Endothelial cell of umbilical vein (primary cell): ENCODE measurements at regions not wholly inside any gene's neighbourhood (a gene's known extent, or its start where the extent isn't known, plus 50 kb on each side); places are given as distances from the start of the nearest gene placed in this dataset.

Experiments used
- BruUV-seq: library from RNA; stranded (reverse); fragments of 400-500 nt; replicated peaks from 2 replicates; lab custom pipeline; 2021; lab: Mats Ljungman, UMichigan
- CTCF ChIA-PET: fragments of 300-600, 350-600 bp; sonication (Branson Sonifier 250); formaldehyde crosslinking; loops from one replicate; lab custom pipeline; 2021; ENCODE audit warnings: antibody characterized with exemption, inconsistent platforms; lab: Charles Lee
- POLR2A ChIA-PET: fragments of 300-600, 350-600 bp; sonication (Branson Sonifier 250); formaldehyde crosslinking; loops from one replicate; lab custom pipeline; 2021; ENCODE audit warnings: antibody characterized with exemption, inconsistent platforms; lab: Charles Lee
- DNase-seq: peaks from one replicate; pipeline ENCODE4 v3.0.0-alpha.2; 2011; ENCODE audit warnings: low read depth, low spot score
- FAIRE-seq: peaks from 2 replicates; lab custom pipeline; 2011; peaks lifted over from hg19 to GRCh38; lab: Jason Lieb, UNC
- H2AFZ ChIP-seq: 2 replicates; pipeline ENCODE4 v1.6.0; 2012; ENCODE audit warnings: low read depth, low read length, control low read depth, inconsistent platforms
- H3K27ac ChIP-seq: 2 replicates; pipeline ENCODE4 v1.5.1; 2011; ENCODE audit warnings: low read depth, mild to moderate bottlenecking, control low read depth, low read length, moderate library complexity; ENCODE audit not compliant: insufficient read depth
- H3K27me3 ChIP-seq, 2 experiments: 2 replicates each; pipeline versions ENCODE4 v1.6.0 to v1.6.1; 2011; ENCODE audit warnings: low read length in 2 of 2, mixed read lengths in 1 of 2; ENCODE audit not compliant: control insufficient read depth in 2 of 2, insufficient read depth in 2 of 2
- H3K36me3 ChIP-seq, 2 experiments: 2 replicates in 1 of 2; 3 replicates in 1 of 2; pipeline ENCODE4 v1.5.1; 2011; ENCODE audit warnings: low read length in 2 of 2, mild to moderate bottlenecking in 1 of 2, moderate library complexity in 1 of 2; ENCODE audit not compliant: control insufficient read depth in 2 of 2, insufficient read depth in 2 of 2; ENCODE audit errors: extremely low read depth in 1 of 2
- H3K4me1 ChIP-seq: 3 replicates; pipeline ENCODE4 v1.5.1; 2011; ENCODE audit warnings: mild to moderate bottlenecking, low read length; ENCODE audit not compliant: control insufficient read depth, insufficient read depth; ENCODE audit errors: extremely low read depth
- H3K4me2 ChIP-seq: 2 replicates; pipeline ENCODE4 v1.6.1; 2011; ENCODE audit warnings: low read length, control low read depth, mixed read lengths; ENCODE audit not compliant: insufficient read depth
- H3K4me3 ChIP-seq, 3 experiments: fragments of 200-600 bp in 1 of 3; sonication (generic), shearing (Covaris generic) in 1 of 3; replicated peaks in 1 of 3; 2 replicates each; pipeline ENCODE4 v1.5.1; 2011 to 2016; ENCODE audit warnings: control low read depth in 3 of 3, low read length in 3 of 3, mild to moderate bottlenecking in 2 of 3, inconsistent platforms in 1 of 3, low read depth in 1 of 3, moderate library complexity in 1 of 3; ENCODE audit not compliant: insufficient read depth in 1 of 3
- H3K79me2 ChIP-seq: 2 replicates; pipeline ENCODE4 v1.6.0; 2012; ENCODE audit warnings: low read length, inconsistent platforms; ENCODE audit not compliant: control insufficient read depth, insufficient read depth
- H3K9ac ChIP-seq: replicated peaks from 2 replicates; pipeline ENCODE3; 2011; ENCODE audit warnings: low read length, control low read depth; ENCODE audit not compliant: insufficient read depth; ENCODE audit errors: extremely low read depth
- H3K9me1 ChIP-seq: replicated peaks from 3 replicates; pipeline ENCODE4 v1.6.0; 2011; ENCODE audit warnings: mild to moderate bottlenecking, low read length; ENCODE audit not compliant: control insufficient read depth, insufficient read depth; ENCODE audit errors: extremely low read depth
- H3K9me3 ChIP-seq: replicated peaks from 2 replicates; pipeline ENCODE4 v1.5.1; 2012; ENCODE audit warnings: low read length, inconsistent platforms; ENCODE audit not compliant: control insufficient read depth, insufficient read depth
- H4K20me1 ChIP-seq: replicated peaks from 2 replicates; pipeline ENCODE3; 2011; ENCODE audit warnings: mild to moderate bottlenecking, low read length; ENCODE audit not compliant: control insufficient read depth, insufficient read depth; ENCODE audit errors: extremely low read depth
- EZH2 ChIP-seq: IDR thresholded peaks from 2 replicates; pipeline ENCODE4 v1.6.1; 2012; ENCODE audit warnings: borderline replicate concordance, low read depth, mild to moderate bottlenecking, moderate library complexity, low read length, inconsistent platforms; ENCODE audit not compliant: severe bottlenecking
- FOS ChIP-seq: IDR thresholded peaks from 2 replicates; pipeline ENCODE4 v1.6.1; 2011; ENCODE audit warnings: mild to moderate bottlenecking, low read length, moderate library complexity, borderline replicate concordance; ENCODE audit not compliant: insufficient read depth
- GATA2 ChIP-seq: IDR thresholded peaks from 2 replicates; pipeline ENCODE4 v1.7.0; 2011; ENCODE audit warnings: low read depth, mild to moderate bottlenecking, moderate library complexity, mixed read lengths, low read length; ENCODE audit not compliant: insufficient read length, insufficient read depth
- JUN ChIP-seq: IDR thresholded peaks from 2 replicates; pipeline ENCODE4 v1.6.1; 2011; ENCODE audit warnings: borderline replicate concordance, low read depth; ENCODE audit not compliant: insufficient read length, insufficient read depth
- MYC ChIP-seq: IDR thresholded peaks from one replicate; pipeline ENCODE4 v1.6.1; 2011; ENCODE audit warnings: mild to moderate bottlenecking, low read depth, low read length
- POLR2A ChIP-seq: IDR thresholded peaks from 2 replicates; pipeline ENCODE4 v1.6.1; 2012; ENCODE audit warnings: low read depth, mild to moderate bottlenecking, control low read depth, low read length
- POLR2AphosphoS5 ChIP-seq: IDR thresholded peaks from 2 replicates; pipeline ENCODE4 v1.6.1; 2012; ENCODE audit warnings: low read depth, mild to moderate bottlenecking, control low read depth, low read length, moderate library complexity; ENCODE audit not compliant: insufficient read depth
- dilution Hi-C: fragments of 300-500 bp; cut with MboI; formaldehyde crosslinking; loops from one replicate; pipeline ENCODE4 v1.15.0; 2019; ENCODE audit warnings: low sequenced_read_pairs; ENCODE audit not compliant: extremely low pct_ligation_motif_present
- intact Hi-C: fragments of 100-400 bp; cut with micrococcal nuclease; formaldehyde crosslinking; loops from one replicate; pipeline ENCODE4 v1.10.0; 2022
- TF ChIP-seq, protein P1 (sequence below), 2 donors: IDR thresholded peaks; 1 replicate in 1 of 2; 2 replicates in 1 of 2; pipeline ENCODE4 v1.5.1; 2011; ENCODE audit warnings: low read length in 2 of 2, mild to moderate bottlenecking in 2 of 2, moderate library complexity in 2 of 2, control low read depth in 1 of 2, inconsistent platforms in 1 of 2, low read depth in 1 of 2; ENCODE audit not compliant: insufficient read depth in 1 of 2; ENCODE audit errors: extremely low read depth in 1 of 2
- TF ChIP-seq, protein P2 (sequence below): IDR thresholded peaks from 2 replicates; pipeline ENCODE4 v1.6.1; 2011; ENCODE audit not compliant: insufficient read depth, insufficient read length

DNA sequence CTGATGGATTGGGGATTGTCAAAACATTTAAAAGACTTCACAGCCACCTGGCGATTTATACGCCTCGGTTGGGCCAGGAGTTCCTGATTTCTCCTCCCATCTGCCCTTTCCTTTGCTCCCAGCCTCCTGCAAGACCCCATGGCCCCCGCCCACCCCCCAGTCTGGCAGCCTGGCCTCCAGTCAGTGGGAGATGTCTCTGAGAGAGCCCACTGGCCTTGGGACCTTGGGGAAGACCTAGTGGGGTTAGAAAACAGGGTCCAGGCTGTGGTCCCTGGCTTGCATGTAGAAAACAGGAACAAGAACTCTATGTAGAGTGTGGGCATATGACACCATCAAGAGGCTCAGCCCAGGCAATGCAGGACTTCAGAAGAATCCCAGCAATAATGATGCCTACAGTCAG is 209.4 kb upstream of the C16orf82 start:
- intact Hi-C loops (no loop called here), dilution Hi-C loops (no loop called here)
- no peaks in the 10 kb centered on the region for H3K4me1 ChIP-seq
- no peak for DNase-seq
- no peaks in the 10 kb centered on the region for H3K36me3 ChIP-seq
- POLR2A ChIA-PET = no interaction called here
- no peak overlapping the region for H3K9ac ChIP-seq
- no peak overlapping the region for H3K27ac ChIP-seq
- no peaks in the 10 kb centered on the region for H4K20me1 ChIP-seq
- TF ChIP-seq MYC (no peak), FOS (no peak), JUN (no peak), POLR2AphosphoS5 (no peak), EZH2 (no peak), POLR2A (no peak), GATA2 (no peak)
- TF ChIP-seq, protein P1, sequence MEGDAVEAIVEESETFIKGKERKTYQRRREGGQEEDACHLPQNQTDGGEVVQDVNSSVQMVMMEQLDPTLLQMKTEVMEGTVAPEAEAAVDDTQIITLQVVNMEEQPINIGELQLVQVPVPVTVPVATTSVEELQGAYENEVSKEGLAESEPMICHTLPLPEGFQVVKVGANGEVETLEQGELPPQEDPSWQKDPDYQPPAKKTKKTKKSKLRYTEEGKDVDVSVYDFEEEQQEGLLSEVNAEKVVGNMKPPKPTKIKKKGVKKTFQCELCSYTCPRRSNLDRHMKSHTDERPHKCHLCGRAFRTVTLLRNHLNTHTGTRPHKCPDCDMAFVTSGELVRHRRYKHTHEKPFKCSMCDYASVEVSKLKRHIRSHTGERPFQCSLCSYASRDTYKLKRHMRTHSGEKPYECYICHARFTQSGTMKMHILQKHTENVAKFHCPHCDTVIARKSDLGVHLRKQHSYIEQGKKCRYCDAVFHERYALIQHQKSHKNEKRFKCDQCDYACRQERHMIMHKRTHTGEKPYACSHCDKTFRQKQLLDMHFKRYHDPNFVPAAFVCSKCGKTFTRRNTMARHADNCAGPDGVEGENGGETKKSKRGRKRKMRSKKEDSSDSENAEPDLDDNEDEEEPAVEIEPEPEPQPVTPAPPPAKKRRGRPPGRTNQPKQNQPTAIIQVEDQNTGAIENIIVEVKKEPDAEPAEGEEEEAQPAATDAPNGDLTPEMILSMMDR (IDR thresholded peaks at IDR 0.05; ENCODE audit: extremely low read depth in 1 of 2, insufficient read depth in 1 of 2, low read depth in 1 of 2, low read length in 2 of 2) = no peak
- TF ChIP-seq, protein P2, sequence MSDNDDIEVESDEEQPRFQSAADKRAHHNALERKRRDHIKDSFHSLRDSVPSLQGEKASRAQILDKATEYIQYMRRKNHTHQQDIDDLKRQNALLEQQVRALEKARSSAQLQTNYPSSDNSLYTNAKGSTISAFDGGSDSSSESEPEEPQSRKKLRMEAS = no peak
- no peak overlapping the region for H2AFZ ChIP-seq
- no peaks in the 10 kb centered on the region for H3K79me2 ChIP-seq
- H3K9me1 ChIP-seq = no peaks in the 10 kb centered on the region
- no peaks in the 10 kb centered on the region for H3K27me3 ChIP-seq
- BruUV-seq = no TSS peak
- H3K4me3 ChIP-seq = no peak overlapping the region
- no peak overlapping the region for H3K4me2 ChIP-seq
- no peak for FAIRE-seq
- H3K9me3 ChIP-seq = peaks cover 4% of the 10 kb centered on the region
- CTCF ChIA-PET = no interaction called here
